ENCODE measurements at regions not wholly inside any gene's neighbourhood (a gene's known extent, or its start where the extent isn't known, plus 50 kb on each side); places are given as distances from the start of the nearest gene placed in this dataset.

GRCh38 chr5:124034083-124034700, 522.2 kb downstream of the CSNK1G3 start:
- Histone ChIP-seq H3K27me3 (no peaks in the 10 kb centered on the region), H3K4me1 (no peaks in the 10 kb centered on the region), H3K27ac (no peak overlapping the region), H3K9me3 (no peaks in the 10 kb centered on the region), H3K36me3 (peaks cover 0 to 2% of the 10 kb centered on the region in 2 donors), H3K4me3 (no peak overlapping the region)
- no peak for DNase-seq
- TF ChIP-seq POLR2A (IDR thresholded peaks at IDR 0.05) (no peak), CTCF (IDR thresholded peaks at IDR 0.05) (no peak)
- intact Hi-C loops (cut with DNase I; ENCODE audit: low total_unique reads) = no loop called here

- no peaks in the 10 kb centered on the region for H3K9me3 ChIP-seq
- H3K4me1 ChIP-seq = no peaks in the 10 kb centered on the region
- no peaks in the 10 kb centered on the region for H3K36me3 ChIP-seq
- intact Hi-C loops (cut with DNase I; ENCODE audit: low total_unique reads) = no loop called here
- H3K27ac ChIP-seq = no peak overlapping the region
- no peak for DNase-seq
- no peak overlapping the region for H3K4me3 ChIP-seq
- TF ChIP-seq POLR2A (IDR thresholded peaks at IDR 0.05) (no peak), CTCF (IDR thresholded peaks at IDR 0.05) (no peak)
- H3K27me3 ChIP-seq = no peaks in the 10 kb centered on the region
These were observed 518.1 kb downstream of the CSNK1G3 start for GRCh38 chr5:124030043-124030491.

GRCh38 chr5:124027441-124027840, 515.5 kb downstream of the CSNK1G3 start:
- Histone ChIP-seq H3K4me3 (no peak overlapping the region), H3K27ac (no peak overlapping the region), H3K9me3 (no peaks in the 10 kb centered on the region), H3K27me3 (no peaks in the 10 kb centered on the region), H3K36me3 (no peaks in the 10 kb centered on the region), H3K4me1 (no peaks in the 10 kb centered on the region)
- no peak for TF ChIP-seq POLR2A (IDR thresholded peaks at IDR 0.05)
- TF ChIP-seq CTCF (IDR thresholded peaks at IDR 0.05) = no peak
- intact Hi-C loops (cut with DNase I; ENCODE audit: low total_unique reads) = no loop called here
- no peak for DNase-seq

- Histone ChIP-seq H3K36me3 (no peaks in the 10 kb centered on the region), H3K27me3 (no peaks in the 10 kb centered on the region), H3K27ac (no peak overlapping the region), H3K4me1 (no peaks in the 10 kb centered on the region), H3K9me3 (no peaks in the 10 kb centered on the region), H3K4me3 (no peak overlapping the region)
- intact Hi-C loops (cut with DNase I; ENCODE audit: low total_unique reads) = no loop called here
- no peak for TF ChIP-seq CTCF (IDR thresholded peaks at IDR 0.05)
- no peak for TF ChIP-seq POLR2A (IDR thresholded peaks at IDR 0.05)
- DNase-seq = no peak
These were observed 513.4 kb downstream of the CSNK1G3 start for GRCh38 chr5:124025306-124025845.

- intact Hi-C loops (cut with DNase I; ENCODE audit: low total_unique reads) = no loop called here
- peaks cover 0 to 3% of the 10 kb centered on the region in 2 donors for H3K9me3 ChIP-seq
- H3K36me3 ChIP-seq = no peaks in the 10 kb centered on the region
- no peak for TF ChIP-seq POLR2A (IDR thresholded peaks at IDR 0.05)
- TF ChIP-seq CTCF (IDR thresholded peaks at IDR 0.05) = no peak
- H3K4me3 ChIP-seq = no peak overlapping the region
- DNase-seq = no peak
- H3K27ac ChIP-seq = no peak overlapping the region
- H3K27me3 ChIP-seq = no peaks in the 10 kb centered on the region
- H3K4me1 ChIP-seq = no peaks in the 10 kb centered on the region
These were observed 511.0 kb downstream of the CSNK1G3 start for GRCh38 chr5:124022966-124023365.

Data from uterus (tissue), 3 donors.